CD14-positive monocyte (primary cell): ENCODE measurements at regions not wholly inside any gene's neighbourhood (a gene's known extent, or its start where the extent isn't known, plus 50 kb on each side); places are given as distances from the start of the nearest gene placed in this dataset.

Experiments
- DNase-seq, 3 donors: peaks; one replicate each; pipeline ENCODE4 v3.0.0-alpha.2; 2011 to 2022
- H2AFZ ChIP-seq: 2 replicates; pipeline ENCODE4 v1.6.0; 2012; ENCODE audit warnings: mild to moderate bottlenecking, low read depth, low read length, inconsistent platforms; ENCODE audit not compliant: insufficient read depth, poor library complexity, severe bottlenecking
- H3K27ac ChIP-seq, 2 donors: 1 replicate in 1 of 2; 2 replicates in 1 of 2; pipeline ENCODE4 v1.5.1; 2012 to 2013; ENCODE audit warnings: low read length in 2 of 2, control low read depth in 1 of 2, inconsistent platforms in 1 of 2, low read depth in 1 of 2, mild to moderate bottlenecking in 1 of 2
- H3K27me3 ChIP-seq, 2 donors: one replicate each; pipeline versions ENCODE4 v1.6.0 to v1.6.1; 2011 to 2013; ENCODE audit warnings: low read length in 2 of 2; ENCODE audit not compliant: control insufficient read depth in 2 of 2, insufficient read depth in 2 of 2
- H3K36me3 ChIP-seq, 2 donors: replicated peaks in 1 of 2; 1 replicate in 1 of 2; 2 replicates in 1 of 2; pipeline versions ENCODE4 v1.5.1 to v1.6.1; 2012 to 2013; ENCODE audit warnings: low read length in 2 of 2, control low read depth in 1 of 2, inconsistent platforms in 1 of 2, mild to moderate bottlenecking in 1 of 2; ENCODE audit not compliant: insufficient read depth in 2 of 2, control insufficient read depth in 1 of 2
- H3K4me1 ChIP-seq, 2 donors: 1 replicate in 1 of 2; 2 replicates in 1 of 2; pipeline versions ENCODE4 v1.5.1 to v1.6.1; 2012 to 2013; ENCODE audit warnings: low read length in 2 of 2, control low read depth in 1 of 2, inconsistent platforms in 1 of 2, mild to moderate bottlenecking in 1 of 2, moderate library complexity in 1 of 2; ENCODE audit not compliant: insufficient read depth in 2 of 2, control insufficient read depth in 1 of 2
- H3K4me2 ChIP-seq: replicated peaks from 2 replicates; pipeline ENCODE3; 2012; ENCODE audit warnings: low read length, moderate library complexity, mild to moderate bottlenecking; ENCODE audit not compliant: poor library complexity, severe bottlenecking; ENCODE audit errors: extremely low read depth
- H3K4me3 ChIP-seq, 3 experiments: fragments of 200-600 bp in 1 of 3; sonication (generic) in 1 of 3; replicated peaks in 1 of 3; 1 replicate in 2 of 3; 2 replicates in 1 of 3; pipeline ENCODE4 v1.5.1; 2011 to 2013; ENCODE audit warnings: low read length in 3 of 3, mild to moderate bottlenecking in 3 of 3, control low read depth in 2 of 3, low read depth in 2 of 3, inconsistent platforms in 1 of 3, moderate library complexity in 1 of 3
- H3K79me2 ChIP-seq: 2 replicates; pipeline ENCODE4 v1.6.0; 2012; ENCODE audit warnings: mild to moderate bottlenecking, control low read depth, inconsistent platforms, low read length, moderate library complexity; ENCODE audit not compliant: insufficient read depth
- H3K9ac ChIP-seq: 2 replicates; pipeline ENCODE4 v1.6.0; 2017; ENCODE audit warnings: low read length, mild to moderate bottlenecking; ENCODE audit not compliant: insufficient read depth, poor library complexity, severe bottlenecking
- H3K9me3 ChIP-seq, 2 donors: replicated peaks in 1 of 2; 1 replicate in 1 of 2; 2 replicates in 1 of 2; pipeline versions ENCODE4 v1.5.1 to v1.6.1; 2012 to 2013; ENCODE audit warnings: low read length in 2 of 2, control low read depth in 1 of 2; ENCODE audit not compliant: control insufficient read depth in 1 of 2, insufficient read depth in 1 of 2
- H4K20me1 ChIP-seq: 2 replicates; pipeline ENCODE4 v1.6.0; 2012; ENCODE audit warnings: mild to moderate bottlenecking, low read length, control low read depth, moderate library complexity; ENCODE audit not compliant: insufficient read depth
- H3K27ac Mint-ChIP-seq, 7 donors: one replicate each; pipeline ENCODE4 v1.8.0; 2020; ENCODE audit warnings: mild to moderate bottlenecking in 7 of 7, mixed read lengths in 7 of 7, moderate library complexity in 6 of 7, inconsistent platforms in 2 of 7
- H3K27me3 Mint-ChIP-seq, 3 donors: one replicate each; pipeline ENCODE4 v1.8.0; 2021 to 2022; ENCODE audit warnings: low read depth in 3 of 3, mild to moderate bottlenecking in 3 of 3, mixed read lengths in 3 of 3, moderate library complexity in 3 of 3, inconsistent platforms in 1 of 3
- H3K36me3 Mint-ChIP-seq, 2 donors: one replicate each; pipeline ENCODE4 v1.8.0; 2020; ENCODE audit warnings: mixed read lengths in 2 of 2, inconsistent platforms in 1 of 2, mild to moderate bottlenecking in 1 of 2
- H3K4me1 Mint-ChIP-seq: one replicate; pipeline ENCODE4 v1.8.0; 2020; ENCODE audit warnings: mild to moderate bottlenecking, mixed read lengths
- H3K4me3 Mint-ChIP-seq, 2 donors: one replicate each; pipeline ENCODE4 v1.8.0; 2020; ENCODE audit warnings: mild to moderate bottlenecking in 2 of 2, mixed read lengths in 2 of 2, moderate library complexity in 1 of 2
- H3K9me3 Mint-ChIP-seq, 7 donors: one replicate each; pipeline ENCODE4 v1.8.0; 2020 to 2022; ENCODE audit warnings: mixed read lengths in 7 of 7, mild to moderate bottlenecking in 6 of 7, moderate library complexity in 6 of 7, inconsistent platforms in 2 of 7
- CTCF ChIP-seq: fragments of 200-600 bp; IDR thresholded peaks from one replicate; pipeline ENCODE4 v1.8.0; 2022; ENCODE audit warnings: antibody characterized with exemption, mild to moderate bottlenecking
- WGBS: methylation state at CpG from one replicate; pipeline ENCODE4 v1.1.5; 2013; ENCODE audit warnings: missing lambda C conversion rate; ENCODE audit not compliant: insufficient coverage; 5-methylcytosine and 5-hydroxymethylcytosine counted together
- intact Hi-C, 2 donors: fragments of 100-400 bp; cut with micrococcal nuclease; formaldehyde crosslinking; loops; one replicate each; pipeline versions ENCODE4 v1.15.0 to v1.15.1; 2023

GRCh38 chr2:2950403-2950952, 427.1 kb downstream of the EIPR1 start:
- no peaks in the 10 kb centered on the region for H3K27me3 ChIP-seq
- no peaks in the 10 kb centered on the region for H3K36me3 Mint-ChIP-seq
- no peaks in the 10 kb centered on the region for H3K36me3 ChIP-seq
- 90% methylated on average over 10 of the region's 11 CpGs for WGBS
- peaks cover 7 to 13% of the 10 kb centered on the region in 2 donors for H3K9me3 ChIP-seq
- no peak overlapping the region for H3K9ac ChIP-seq
- no peak overlapping the region for H2AFZ ChIP-seq
- TF ChIP-seq CTCF: no peak
- no peaks in the 10 kb centered on the region for H4K20me1 ChIP-seq
- peaks cover 0 to 13% (median 2%) of the 10 kb centered on the region in 7 donors for H3K9me3 Mint-ChIP-seq
- peaks cover 0 to 2% (median 2%) of the 10 kb centered on the region in 3 donors for H3K27me3 Mint-ChIP-seq
- no peak overlapping the region for H3K4me2 ChIP-seq
- intact Hi-C loops: no loop called here
- no peak for DNase-seq
- H3K79me2 ChIP-seq: no peaks in the 10 kb centered on the region
- H3K4me3 ChIP-seq: no peak overlapping the region
- H3K4me3 Mint-ChIP-seq: no peak overlapping the region
- H3K27ac Mint-ChIP-seq: no peak overlapping the region
- no peak overlapping the region for H3K27ac ChIP-seq
- H3K4me1 Mint-ChIP-seq: no peaks in the 10 kb centered on the region
- no peaks in the 10 kb centered on the region for H3K4me1 ChIP-seq

GRCh38 chr2:2947406-2947805, 430.2 kb downstream of the EIPR1 start:
- no peaks in the 10 kb centered on the region for H3K4me1 ChIP-seq
- Mint-ChIP-seq H3K27me3 (peaks cover 0 to 4% (median 2%) of the 10 kb centered on the region in 3 donors), H3K4me3 (no peak overlapping the region), H3K4me1 (no peaks in the 10 kb centered on the region), H3K9me3 (peaks cover 6 to 19% (median 8%) of the 10 kb centered on the region in 7 donors), H3K36me3 (no peaks in the 10 kb centered on the region), H3K27ac (no peak overlapping the region)
- no peaks in the 10 kb centered on the region for H3K79me2 ChIP-seq
- intact Hi-C loops: no loop called here
- no peak overlapping the region for H3K27ac ChIP-seq
- H4K20me1 ChIP-seq: no peaks in the 10 kb centered on the region
- H3K4me3 ChIP-seq: no peak overlapping the region
- H3K4me2 ChIP-seq: no peak overlapping the region
- no peak overlapping the region for H3K9ac ChIP-seq
- H3K9me3 ChIP-seq: peaks cover 20 to 24% of the 10 kb centered on the region in 2 donors
- no peak for TF ChIP-seq CTCF
- no peak for DNase-seq
- H3K27me3 ChIP-seq: no peaks in the 10 kb centered on the region
- H3K36me3 ChIP-seq: no peaks in the 10 kb centered on the region
- no peak overlapping the region for H2AFZ ChIP-seq
